A673 (cell line): ENCODE measurements at regions not wholly inside any gene's neighbourhood (a gene's known extent, or its start where the extent isn't known, plus 50 kb on each side); places are given as distances from the start of the nearest gene placed in this dataset.

ENCODE experiments used
- BruUV-seq: library from RNA; stranded (reverse); fragments of 400-500 nt; replicated peaks from 2 replicates; lab custom pipeline; 2021; lab: Mats Ljungman, UMichigan
- CTCF ChIA-PET: fragments of 300-600 bp; sonication (Branson Sonifier 250); formaldehyde crosslinking; loops from one replicate; lab custom pipeline; 2022; ENCODE audit warnings: antibody characterized with exemption; lab: Charles Lee
- POLR2A ChIA-PET: fragments of 300-600 bp; sonication (Branson Sonifier 250); formaldehyde crosslinking; loops from one replicate; lab custom pipeline; 2022; ENCODE audit warnings: antibody characterized with exemption; ENCODE audit not compliant: low non-redundant PET; lab: Charles Lee
- DNase-seq: peaks from one replicate; pipeline ENCODE4 v3.0.0-alpha.2; 2015; ENCODE audit warnings: low spot score
- H3K27ac ChIP-seq: fragments of 200-600 bp; sonication (generic); 2 replicates; pipeline ENCODE4 v1.5.1; 2016; ENCODE audit warnings: mixed run types, low read depth, mild to moderate bottlenecking, mixed read lengths, antibody characterized with exemption, low read length; ENCODE audit not compliant: poor library complexity, severe bottlenecking
- H3K27me3 ChIP-seq: fragments of 200-600 bp; sonication (generic); replicated peaks from 2 replicates; pipeline ENCODE4 v1.6.1; 2017; ENCODE audit warnings: mixed run types, low read depth, mild to moderate bottlenecking, mixed read lengths, antibody characterized with exemption, low read length; ENCODE audit not compliant: insufficient read depth, poor library complexity
- H3K36me3 ChIP-seq: fragments of 200-600 bp; sonication (generic); 2 replicates; pipeline ENCODE4 v1.6.1; 2016; ENCODE audit warnings: mixed run types, mild to moderate bottlenecking, mixed read lengths, antibody characterized with exemption, low read length; ENCODE audit not compliant: insufficient read depth, poor library complexity, severe bottlenecking
- H3K4me1 ChIP-seq: fragments of 200-600 bp; sonication (generic); 2 replicates; pipeline ENCODE4 v1.6.1; 2017; ENCODE audit warnings: mixed run types, mild to moderate bottlenecking, mixed read lengths, antibody characterized with exemption, low read length; ENCODE audit not compliant: insufficient read depth, poor library complexity, severe bottlenecking
- H3K4me3 ChIP-seq: fragments of 200-600 bp; sonication (generic); 2 replicates; pipeline ENCODE4 v1.5.1; 2016; ENCODE audit warnings: low read depth, mixed run types, mild to moderate bottlenecking, mixed read lengths, low read length; ENCODE audit not compliant: poor library complexity, severe bottlenecking
- H3K9me3 ChIP-seq: fragments of 200-600 bp; sonication (generic); 2 replicates; pipeline ENCODE4 v1.6.1; 2016; ENCODE audit warnings: mixed run types, low read depth, mild to moderate bottlenecking, mixed read lengths, antibody characterized with exemption, low read length; ENCODE audit not compliant: poor library complexity, severe bottlenecking
- EZH2 ChIP-seq: fragments of 200-600 bp; sonication (generic); IDR thresholded peaks from 2 replicates; pipeline ENCODE4 v1.6.1; 2017; ENCODE audit warnings: borderline replicate concordance, low read depth, mild to moderate bottlenecking, mixed read lengths, antibody characterized with exemption, low read length; ENCODE audit not compliant: poor library complexity, severe bottlenecking
- intact Hi-C: fragments of 100-400 bp; cut with micrococcal nuclease; formaldehyde crosslinking; loops from one replicate; pipeline ENCODE4 v1.10.0; 2022; ENCODE audit not compliant: unreplicated experiment
- TF ChIP-seq, protein P1 (sequence below): fragments of 300-800, 200-600 bp; sonication (generic); conservative IDR thresholded peaks from 2 replicates; pipeline ENCODE4 v1.5.1; 2017; ENCODE audit warnings: low read depth, mild to moderate bottlenecking, antibody characterized with exemption, low read length, moderate library complexity, mixed read lengths

DNA sequence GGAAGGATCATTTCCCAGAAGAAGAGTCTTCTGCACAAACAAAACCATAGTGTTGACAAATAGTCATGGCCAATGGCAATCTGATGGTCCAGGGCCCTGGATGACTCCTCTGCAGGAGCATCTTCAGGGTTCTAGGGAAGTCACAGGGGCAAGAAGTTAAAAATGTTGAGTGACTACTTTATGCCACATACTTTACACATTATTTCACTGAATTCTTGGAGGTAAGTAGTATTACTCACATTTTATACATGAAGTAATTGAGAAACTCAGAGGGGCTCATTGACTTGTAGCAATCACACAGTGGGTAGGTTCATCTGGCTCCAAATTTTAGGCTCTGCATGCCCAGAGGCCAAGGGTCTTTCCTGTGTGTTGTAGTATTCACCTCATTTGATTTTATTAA is 430.2 kb upstream of the MCTP2 start:
- CTCF ChIA-PET: no interaction called here
- TF ChIP-seq EZH2: no peak
- TF ChIP-seq, protein P1, sequence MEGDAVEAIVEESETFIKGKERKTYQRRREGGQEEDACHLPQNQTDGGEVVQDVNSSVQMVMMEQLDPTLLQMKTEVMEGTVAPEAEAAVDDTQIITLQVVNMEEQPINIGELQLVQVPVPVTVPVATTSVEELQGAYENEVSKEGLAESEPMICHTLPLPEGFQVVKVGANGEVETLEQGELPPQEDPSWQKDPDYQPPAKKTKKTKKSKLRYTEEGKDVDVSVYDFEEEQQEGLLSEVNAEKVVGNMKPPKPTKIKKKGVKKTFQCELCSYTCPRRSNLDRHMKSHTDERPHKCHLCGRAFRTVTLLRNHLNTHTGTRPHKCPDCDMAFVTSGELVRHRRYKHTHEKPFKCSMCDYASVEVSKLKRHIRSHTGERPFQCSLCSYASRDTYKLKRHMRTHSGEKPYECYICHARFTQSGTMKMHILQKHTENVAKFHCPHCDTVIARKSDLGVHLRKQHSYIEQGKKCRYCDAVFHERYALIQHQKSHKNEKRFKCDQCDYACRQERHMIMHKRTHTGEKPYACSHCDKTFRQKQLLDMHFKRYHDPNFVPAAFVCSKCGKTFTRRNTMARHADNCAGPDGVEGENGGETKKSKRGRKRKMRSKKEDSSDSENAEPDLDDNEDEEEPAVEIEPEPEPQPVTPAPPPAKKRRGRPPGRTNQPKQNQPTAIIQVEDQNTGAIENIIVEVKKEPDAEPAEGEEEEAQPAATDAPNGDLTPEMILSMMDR: no peak
- H3K36me3 ChIP-seq: no peaks in the 10 kb centered on the region
- H3K4me1 ChIP-seq: no peaks in the 10 kb centered on the region
- POLR2A ChIA-PET: no interaction called here
- intact Hi-C loops: no loop called here
- no peak overlapping the region for H3K4me3 ChIP-seq
- no peak for DNase-seq
- no peak overlapping the region for H3K27ac ChIP-seq
- no peaks in the 10 kb centered on the region for H3K9me3 ChIP-seq
- no peaks in the 10 kb centered on the region for H3K27me3 ChIP-seq
- BruUV-seq: no TSS peak

DNA sequence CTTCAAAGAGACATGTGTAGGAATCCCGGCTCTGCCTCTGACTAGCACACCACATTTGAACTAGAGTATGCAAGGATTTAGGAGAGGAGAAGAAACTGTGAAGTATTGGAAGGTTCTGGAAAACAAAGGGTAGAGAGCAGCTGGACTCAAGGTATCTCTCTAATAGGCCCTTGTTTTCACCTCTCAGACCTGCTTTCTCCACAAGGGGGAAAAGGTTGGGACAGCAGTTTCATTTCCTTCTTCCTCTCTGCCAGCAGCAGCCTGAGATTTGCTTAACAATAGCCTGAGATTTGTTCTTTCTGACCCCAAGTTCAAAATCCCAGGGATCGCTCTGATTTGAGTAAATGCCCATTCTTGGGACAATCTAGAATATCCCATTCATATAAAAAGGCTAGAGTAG is 430.6 kb upstream of the MCTP2 start:
- POLR2A ChIA-PET: no interaction called here
- no peak for DNase-seq

DNA sequence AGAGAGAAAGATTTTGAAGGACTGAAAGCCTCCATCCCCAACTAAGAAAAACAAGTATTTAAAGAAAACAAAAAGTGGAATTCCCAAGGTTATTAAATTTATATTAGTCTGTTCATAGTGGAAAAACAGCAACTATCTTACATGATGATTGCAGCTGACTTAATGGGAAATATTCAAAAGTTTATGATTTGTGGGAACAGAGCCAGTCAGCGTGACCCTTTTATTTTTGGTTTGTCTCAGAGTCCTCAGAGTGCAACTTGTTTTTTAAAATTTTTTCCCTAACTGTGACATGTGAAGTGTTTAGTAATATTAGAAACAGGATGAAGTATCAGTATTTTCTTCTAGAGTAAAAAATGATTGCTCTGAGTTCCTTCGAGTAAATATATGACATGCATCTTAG is 441.9 kb upstream of the MCTP2 start:
- no peak for DNase-seq
- no TSS peak for BruUV-seq
- TF ChIP-seq EZH2: no peak
- TF ChIP-seq, protein P1: no peak
- no peak overlapping the region for H3K27ac ChIP-seq
- no peak overlapping the region for H3K4me3 ChIP-seq
- ChIA-PET CTCF (no interaction called here), POLR2A (no interaction called here)
- H3K4me1 ChIP-seq: no peaks in the 10 kb centered on the region
- H3K36me3 ChIP-seq: no peaks in the 10 kb centered on the region
- no peaks in the 10 kb centered on the region for H3K9me3 ChIP-seq
- intact Hi-C loops: no loop called here
- no peaks in the 10 kb centered on the region for H3K27me3 ChIP-seq

More for the DNA sequence above, 430.6 kb upstream of the MCTP2 start:
- Histone ChIP-seq H3K4me3 (no peak overlapping the region), H3K36me3 (no peaks in the 10 kb centered on the region), H3K27me3 (no peaks in the 10 kb centered on the region), H3K27ac (no peak overlapping the region), H3K4me1 (no peaks in the 10 kb centered on the region), H3K9me3 (no peaks in the 10 kb centered on the region)
- CTCF ChIA-PET: no interaction called here
- intact Hi-C loops: no loop called here
- no TSS peak for BruUV-seq
- TF ChIP-seq, protein P1: no peak
- no peak for TF ChIP-seq EZH2
